GM18517 (cell line): ENCODE measurements at regions not wholly inside any gene's neighbourhood (a gene's known extent, or its start where the extent isn't known, plus 50 kb on each side); places are given as distances from the start of the nearest gene placed in this dataset.
"Not testable (repeated sequence)": the region's sequence is repeated elsewhere in the genome, so short reads cannot be mapped to it uniquely, and the experiment has no call there.

Source experiments
- ATAC-seq: cut with Tn5 transposase; IDR thresholded peaks from one replicate; pipeline ENCODE4 v1.9.1; 2021; ENCODE audit warnings: mild to moderate bottlenecking, moderate library complexity; ENCODE audit not compliant: unreplicated experiment

DNA sequence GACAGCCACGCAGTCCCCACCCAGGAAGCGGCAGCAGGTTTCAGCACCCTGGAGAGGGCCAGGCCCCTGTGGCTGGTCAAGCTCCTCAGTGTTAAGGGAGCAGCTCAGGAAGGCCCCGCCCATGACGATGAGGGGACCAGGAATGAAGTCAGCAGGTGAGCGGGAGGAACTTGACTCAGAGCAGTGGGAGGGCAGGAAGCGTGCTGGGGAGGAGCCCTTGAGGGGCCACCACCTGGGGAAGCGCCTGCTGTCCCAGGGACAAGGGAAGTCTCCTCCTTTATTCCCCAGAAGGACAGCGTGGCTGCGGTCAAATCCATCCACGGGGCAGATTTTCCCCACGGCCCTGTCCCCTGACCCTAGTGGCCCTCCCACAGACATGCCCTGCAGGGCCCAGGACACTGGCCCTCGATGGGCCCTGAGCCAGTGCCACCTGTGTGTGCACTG is 357.6 kb downstream of the ADGRD1 start:
- ATAC-seq: not testable (repeated sequence)

DNA sequence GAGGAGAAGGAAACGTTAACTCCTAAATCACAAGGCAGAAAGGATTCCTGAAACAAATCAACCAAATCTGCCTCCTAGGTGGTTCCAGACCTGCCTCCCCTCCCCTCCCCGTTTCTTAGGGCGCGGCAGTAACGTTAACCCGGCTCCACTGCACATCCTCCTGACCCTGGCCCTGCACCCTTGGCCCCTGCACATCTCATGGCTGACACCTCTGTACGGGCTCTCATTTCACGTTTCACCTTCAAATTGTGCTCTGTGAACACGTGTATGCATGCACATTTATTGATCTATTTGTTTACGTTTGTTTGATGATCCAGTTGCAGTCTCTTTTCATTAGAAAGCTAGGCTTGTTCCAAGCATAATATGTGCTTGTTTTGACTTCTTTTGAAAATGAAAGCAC is 358.1 kb downstream of the ADGRD1 start:
- ATAC-seq: no peak

DNA sequence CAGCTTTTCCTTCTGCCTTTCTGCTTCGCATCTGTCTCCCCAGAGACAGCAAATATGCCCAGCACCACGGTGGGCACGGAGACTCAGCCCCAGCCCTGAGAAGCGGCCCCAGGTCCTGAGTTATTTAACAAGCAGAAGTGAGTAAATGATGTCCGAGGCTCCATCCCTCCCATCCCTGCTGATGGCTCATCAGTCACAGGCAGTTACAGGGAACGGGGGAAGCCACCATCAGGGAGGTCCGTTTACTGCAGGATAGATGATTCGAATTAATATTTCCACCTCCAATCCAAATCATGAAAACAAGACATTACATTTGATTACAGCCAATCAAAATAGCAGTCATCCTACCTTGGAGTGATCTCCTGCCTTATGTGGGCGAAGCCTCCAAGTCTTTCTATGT is 358.7 kb downstream of the ADGRD1 start:
- not testable (repeated sequence) for ATAC-seq

- ATAC-seq: no peak
Measured at GRCh38 chr12:131312793-131313545, 359.3 kb downstream of the ADGRD1 start.

DNA sequence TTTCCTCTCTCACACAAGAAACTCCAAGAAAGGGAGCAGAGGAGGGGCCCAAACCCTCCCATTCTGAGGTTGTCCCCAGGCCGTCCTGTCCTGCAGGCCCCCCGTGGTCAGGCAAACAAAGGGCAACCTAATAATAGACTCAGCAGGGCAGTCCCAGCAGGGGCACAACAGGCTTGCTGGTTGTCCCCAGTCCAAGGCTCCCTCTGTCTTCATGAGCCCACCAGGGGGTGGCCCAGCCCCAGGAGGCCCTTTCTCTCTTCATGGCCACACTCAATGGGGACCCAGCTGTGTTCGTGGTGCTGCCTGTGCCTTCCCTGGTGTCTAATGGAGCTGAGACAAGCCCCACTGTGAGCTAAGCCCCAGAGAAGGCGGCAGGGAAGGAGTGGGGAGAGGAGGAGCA is 359.9 kb downstream of the ADGRD1 start:
- ATAC-seq: no peak

GRCh38 chr12:131314524-131315090 is 360.9 kb downstream of the ADGRD1 start:
- ATAC-seq: no peak

GRCh38 chr12:131315601-131316000 is 361.9 kb downstream of the ADGRD1 start:
- ATAC-seq: no peak

GRCh38 chr12:131316388-131316787 is 362.7 kb downstream of the ADGRD1 start:
- no peak for ATAC-seq

DNA sequence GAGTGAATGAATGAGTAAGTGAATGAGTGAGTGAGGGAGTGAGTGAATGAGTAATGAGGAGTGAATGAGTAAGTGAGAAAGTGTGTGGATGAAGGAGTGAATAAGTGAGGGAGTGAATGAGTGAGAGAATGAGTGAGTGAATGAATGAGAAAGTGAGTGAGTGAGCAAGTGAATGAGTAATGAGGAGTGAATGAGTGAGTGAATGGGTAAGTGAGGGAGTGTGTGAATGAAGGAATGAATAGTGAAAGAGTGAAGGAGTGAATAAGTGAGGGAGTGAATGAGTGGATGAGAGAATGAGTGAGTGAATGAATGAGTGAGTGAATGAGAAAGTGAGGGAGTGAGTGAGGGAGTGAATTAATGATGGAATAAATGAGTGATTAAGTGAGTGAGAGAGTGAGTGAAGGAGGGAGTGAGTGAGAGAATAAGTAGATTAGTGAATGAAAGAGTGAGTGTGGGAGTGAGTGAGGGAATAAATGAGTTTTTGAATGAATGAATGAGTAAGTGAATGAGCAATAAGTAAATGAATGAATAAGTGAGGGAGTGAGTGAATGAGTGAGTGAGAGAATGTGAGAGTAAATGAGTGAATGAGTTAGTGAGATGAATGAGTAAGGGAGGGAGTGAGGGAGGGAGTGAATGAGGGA is 364.5 kb downstream of the ADGRD1 start:
- no peak for ATAC-seq

DNA sequence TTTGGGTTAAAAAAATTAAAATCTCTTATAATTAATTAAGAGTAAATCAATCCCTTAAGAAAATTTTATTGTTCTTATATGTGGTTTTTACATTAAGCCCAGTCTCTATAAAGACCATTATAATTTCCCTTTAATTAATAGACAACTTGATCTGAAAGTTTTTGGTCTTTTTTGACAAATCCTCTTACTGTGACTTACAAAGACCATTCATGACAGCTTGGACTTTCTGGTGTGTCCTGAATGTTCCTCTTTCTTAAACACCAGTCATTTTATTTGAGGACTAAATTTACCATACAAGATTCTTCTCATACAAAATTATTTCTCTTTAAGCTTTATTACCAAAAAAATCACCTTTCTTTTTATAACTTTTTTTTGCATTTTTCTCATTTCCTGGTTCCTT is 368.3 kb downstream of the ADGRD1 start:
- ATAC-seq: no peak

DNA sequence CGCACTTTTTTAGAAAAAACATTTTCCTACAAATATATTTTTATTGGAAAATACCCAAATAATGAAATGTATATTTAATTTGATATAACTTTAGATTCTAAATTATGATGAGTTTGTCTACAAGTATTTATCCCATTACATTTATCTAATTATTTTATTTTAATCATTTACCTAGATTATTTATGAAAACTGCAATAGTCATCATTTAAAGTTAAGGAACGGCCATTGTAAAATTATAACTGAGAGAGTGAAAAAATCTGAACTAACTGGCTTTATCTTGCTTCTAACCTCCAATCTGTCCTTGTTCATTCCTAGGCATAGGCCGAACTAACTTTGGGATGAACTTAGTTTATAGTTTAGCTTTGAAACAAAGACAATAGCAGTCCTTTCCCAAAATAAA is 368.8 kb downstream of the ADGRD1 start:
- not testable (repeated sequence) for ATAC-seq

GRCh38 chr12:131323879-131324278 is 370.2 kb downstream of the ADGRD1 start:
- no peak for ATAC-seq

DNA sequence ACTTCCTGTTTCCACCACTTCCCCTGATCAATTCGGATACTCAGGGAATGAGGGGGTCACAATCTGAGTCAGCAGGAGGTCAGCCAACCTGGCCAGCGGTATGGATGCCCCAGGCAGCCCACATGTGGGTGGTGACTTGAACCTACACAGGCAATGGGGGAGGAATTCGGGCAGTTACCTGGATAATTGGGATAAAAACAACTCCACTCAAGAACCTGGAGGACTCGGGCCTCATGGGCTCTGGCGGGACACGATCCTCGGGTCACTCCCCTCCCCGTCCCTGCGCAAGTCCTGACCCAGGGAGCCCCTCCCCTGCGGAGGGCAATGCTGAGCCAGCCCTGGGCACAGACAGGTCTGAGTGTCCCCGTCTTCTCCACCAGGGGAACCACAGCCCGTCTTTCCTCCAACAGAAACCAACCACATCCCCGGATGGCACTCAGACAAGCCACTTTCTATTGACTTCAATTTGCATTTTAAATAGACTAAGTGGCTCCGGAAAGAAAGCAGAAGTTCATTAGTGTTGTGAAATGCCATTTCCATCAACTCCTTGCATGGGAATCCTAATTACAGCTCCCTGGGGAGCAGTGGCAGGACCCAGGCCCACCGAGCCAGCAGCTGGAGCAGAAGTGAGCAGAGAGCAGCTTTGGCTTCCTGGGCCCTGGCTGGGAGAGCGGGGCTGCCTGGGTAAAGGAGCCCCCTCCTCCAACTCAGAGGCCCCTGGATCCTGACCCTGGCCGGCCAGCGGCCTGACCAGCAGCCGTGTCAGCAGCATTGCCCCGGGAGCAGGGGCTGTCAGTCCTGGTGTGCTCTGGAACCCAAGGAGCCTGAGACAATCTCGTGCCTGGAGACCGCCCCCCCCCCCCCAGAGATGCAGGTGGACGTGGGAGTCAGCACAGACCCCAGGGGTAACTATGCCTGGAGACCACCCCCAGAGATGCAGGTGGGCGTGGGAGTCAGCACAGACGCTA is 374.1 kb downstream of the ADGRD1 start:
- ATAC-seq: no peak

GRCh38 chr12:131328861-131329845 is 375.4 kb downstream of the ADGRD1 start:
- ATAC-seq: not testable (repeated sequence)

- ATAC-seq: no peak
Measured at GRCh38 chr12:131330106-131330815, 376.6 kb downstream of the ADGRD1 start.

- ATAC-seq: no peak
Measured at GRCh38 chr12:131331148-131331750, 377.5 kb downstream of the ADGRD1 start.

DNA sequence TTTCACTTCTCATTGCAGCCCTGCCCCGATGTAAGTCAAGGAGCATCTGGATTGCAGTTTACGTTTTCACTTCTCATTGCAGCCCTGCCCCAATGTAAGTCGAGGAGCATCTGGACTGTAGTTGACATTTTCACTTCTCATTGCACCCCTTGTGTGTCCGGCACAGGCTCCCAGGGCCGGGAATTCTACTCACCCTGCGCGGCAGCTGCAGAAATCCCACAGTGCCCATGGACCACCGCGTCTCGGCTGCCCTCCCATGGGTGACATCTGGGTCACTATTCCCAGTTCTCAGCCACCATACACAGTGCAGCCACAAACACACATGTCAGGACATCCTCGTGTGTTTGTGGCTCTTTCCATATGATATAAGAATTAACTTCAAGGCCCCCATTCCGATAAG is 378.5 kb downstream of the ADGRD1 start:
- no peak for ATAC-seq

GRCh38 chr12:131333136-131333535 is 377.8 kb upstream of the SFSWAP start:
- ATAC-seq: no peak
